ENCODE measurements at regions not wholly inside any gene's neighbourhood (a gene's known extent, or its start where the extent isn't known, plus 50 kb on each side); places are given as distances from the start of the nearest gene placed in this dataset.

- no peak overlapping the region for H2AFZ ChIP-seq (ENCODE audit: low read depth, low read length)
- no peaks in the 10 kb centered on the region for H3K9me3 ChIP-seq (ENCODE audit: low read length)
- no peak overlapping the region for H3K4me3 ChIP-seq (ENCODE audit: low read length)
- no peaks in the 10 kb centered on the region for H3K27me3 ChIP-seq (ENCODE audit: insufficient read depth, low read length)
- no peaks in the 10 kb centered on the region for H3K36me3 ChIP-seq (ENCODE audit: insufficient read depth, low read length)
- H3K4me1 ChIP-seq (ENCODE audit: insufficient read depth, low read length): no peaks in the 10 kb centered on the region
Measured at GRCh38 chr3:31370681-31371080, 162.0 kb upstream of the STT3B start.

GRCh38 chr3:31371484-31372177, 161.1 kb upstream of the STT3B start:
- Histone ChIP-seq H3K4me1 (ENCODE audit: insufficient read depth, low read length) (no peaks in the 10 kb centered on the region), H3K4me3 (ENCODE audit: low read length) (no peak overlapping the region), H2AFZ (ENCODE audit: low read depth, low read length) (no peak overlapping the region), H3K27me3 (ENCODE audit: insufficient read depth, low read length) (no peaks in the 10 kb centered on the region), H3K36me3 (ENCODE audit: insufficient read depth, low read length) (no peaks in the 10 kb centered on the region), H3K9me3 (ENCODE audit: low read length) (no peaks in the 10 kb centered on the region)

- no peak overlapping the region for H3K4me3 ChIP-seq (ENCODE audit: low read length)
- no peaks in the 10 kb centered on the region for H3K36me3 ChIP-seq (ENCODE audit: insufficient read depth, low read length)
- no peaks in the 10 kb centered on the region for H3K27me3 ChIP-seq (ENCODE audit: insufficient read depth, low read length)
- no peaks in the 10 kb centered on the region for H3K4me1 ChIP-seq (ENCODE audit: insufficient read depth, low read length)
- H2AFZ ChIP-seq (ENCODE audit: low read depth, low read length): no peak overlapping the region
- H3K9me3 ChIP-seq (ENCODE audit: low read length): no peaks in the 10 kb centered on the region
Measured at GRCh38 chr3:31373681-31374080, 159.0 kb upstream of the STT3B start.

- H3K36me3 ChIP-seq (ENCODE audit: insufficient read depth, low read length): no peaks in the 10 kb centered on the region
- no peaks in the 10 kb centered on the region for H3K9me3 ChIP-seq (ENCODE audit: low read length)
- no peak overlapping the region for H2AFZ ChIP-seq (ENCODE audit: low read depth, low read length)
- H3K4me3 ChIP-seq (ENCODE audit: low read length): no peak overlapping the region
- H3K4me1 ChIP-seq (ENCODE audit: insufficient read depth, low read length): no peaks in the 10 kb centered on the region
- no peaks in the 10 kb centered on the region for H3K27me3 ChIP-seq (ENCODE audit: insufficient read depth, low read length)
Measured at GRCh38 chr3:31377045-31377642, 155.6 kb upstream of the STT3B start.

- Histone ChIP-seq H3K9me3 (ENCODE audit: low read length) (no peaks in the 10 kb centered on the region), H3K4me3 (ENCODE audit: low read length) (no peak overlapping the region), H3K27me3 (ENCODE audit: insufficient read depth, low read length) (no peaks in the 10 kb centered on the region), H3K36me3 (ENCODE audit: insufficient read depth, low read length) (no peaks in the 10 kb centered on the region), H2AFZ (ENCODE audit: low read depth, low read length) (no peak overlapping the region), H3K4me1 (ENCODE audit: insufficient read depth, low read length) (no peaks in the 10 kb centered on the region)
Measured at GRCh38 chr3:31378231-31378630, 154.5 kb upstream of the STT3B start.

DNA sequence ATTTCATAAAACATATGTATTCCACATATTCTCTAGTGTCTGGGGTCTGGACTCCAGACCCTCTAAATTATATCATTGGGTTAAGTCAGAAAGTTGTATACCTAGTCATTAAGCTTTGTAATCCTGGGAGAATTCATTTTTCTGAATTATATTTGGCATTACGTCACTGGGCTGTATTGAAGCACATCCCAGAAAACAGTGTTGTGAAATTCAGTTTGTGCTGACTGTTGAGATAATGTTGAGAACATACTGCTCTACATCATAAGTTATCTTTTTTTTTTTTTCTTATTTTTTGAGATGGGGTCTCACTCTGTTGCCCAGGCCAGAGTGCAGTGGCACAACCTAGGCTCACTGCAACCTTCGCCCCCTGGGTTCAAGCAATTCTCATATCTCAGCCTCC, 153.1 kb upstream of the STT3B start:
- Histone ChIP-seq H3K4me1 (ENCODE audit: insufficient read depth, low read length) (no peaks in the 10 kb centered on the region), H3K4me3 (ENCODE audit: low read length) (no peak overlapping the region), H2AFZ (ENCODE audit: low read depth, low read length) (no peak overlapping the region), H3K36me3 (ENCODE audit: insufficient read depth, low read length) (no peaks in the 10 kb centered on the region), H3K9me3 (ENCODE audit: low read length) (no peaks in the 10 kb centered on the region), H3K27me3 (ENCODE audit: insufficient read depth, low read length) (no peaks in the 10 kb centered on the region)

DNA sequence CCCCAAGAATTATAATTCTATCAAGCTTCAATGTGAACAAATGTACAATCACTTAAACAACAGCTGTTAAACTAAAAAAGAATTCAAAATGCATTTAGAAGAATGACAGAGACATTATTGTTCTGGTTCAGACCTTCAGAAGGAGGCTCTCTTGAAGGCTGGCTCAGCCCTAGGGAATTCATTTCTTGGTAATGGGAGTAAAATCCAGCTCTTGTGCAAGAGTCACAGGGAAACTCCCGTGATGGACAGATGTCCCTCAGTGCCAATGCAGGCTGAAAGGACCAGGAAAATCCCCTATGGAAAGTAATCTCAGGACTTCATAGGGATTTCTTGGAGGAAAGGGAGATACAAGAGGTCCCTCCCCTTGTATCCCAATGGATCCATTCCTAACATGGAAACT, 149.9 kb upstream of the STT3B start:
- Histone ChIP-seq H3K4me1 (ENCODE audit: insufficient read depth, low read length) (no peaks in the 10 kb centered on the region), H3K36me3 (ENCODE audit: insufficient read depth, low read length) (no peaks in the 10 kb centered on the region), H2AFZ (ENCODE audit: low read depth, low read length) (no peak overlapping the region), H3K27me3 (ENCODE audit: insufficient read depth, low read length) (no peaks in the 10 kb centered on the region), H3K9me3 (ENCODE audit: low read length) (no peaks in the 10 kb centered on the region), H3K4me3 (ENCODE audit: low read length) (no peak overlapping the region)

DNA sequence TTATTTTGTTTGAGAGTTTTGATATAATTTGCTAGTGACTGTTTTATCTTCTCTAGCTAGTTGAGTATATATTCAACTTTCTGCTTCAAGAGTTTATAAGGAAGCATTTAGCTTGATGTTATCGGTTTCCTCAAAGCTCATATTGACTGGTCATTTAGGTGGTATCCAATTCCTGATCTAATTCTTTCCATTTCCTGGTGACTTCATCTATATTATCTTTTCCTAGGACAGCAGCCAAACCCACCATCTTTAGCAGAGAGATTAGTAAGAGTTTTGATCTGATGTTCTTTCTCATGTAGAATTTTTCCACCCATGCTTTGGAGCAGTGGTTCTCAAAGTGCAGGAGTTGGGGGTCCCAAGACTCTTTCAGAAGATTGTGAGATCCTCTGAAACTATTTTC, 148.6 kb upstream of the STT3B start:
- Histone ChIP-seq H2AFZ (ENCODE audit: low read depth, low read length) (no peak overlapping the region), H3K27me3 (ENCODE audit: insufficient read depth, low read length) (no peaks in the 10 kb centered on the region), H3K9me3 (ENCODE audit: low read length) (no peaks in the 10 kb centered on the region), H3K4me3 (ENCODE audit: low read length) (no peak overlapping the region), H3K4me1 (ENCODE audit: insufficient read depth, low read length) (no peaks in the 10 kb centered on the region), H3K36me3 (ENCODE audit: insufficient read depth, low read length) (no peaks in the 10 kb centered on the region)

DNA sequence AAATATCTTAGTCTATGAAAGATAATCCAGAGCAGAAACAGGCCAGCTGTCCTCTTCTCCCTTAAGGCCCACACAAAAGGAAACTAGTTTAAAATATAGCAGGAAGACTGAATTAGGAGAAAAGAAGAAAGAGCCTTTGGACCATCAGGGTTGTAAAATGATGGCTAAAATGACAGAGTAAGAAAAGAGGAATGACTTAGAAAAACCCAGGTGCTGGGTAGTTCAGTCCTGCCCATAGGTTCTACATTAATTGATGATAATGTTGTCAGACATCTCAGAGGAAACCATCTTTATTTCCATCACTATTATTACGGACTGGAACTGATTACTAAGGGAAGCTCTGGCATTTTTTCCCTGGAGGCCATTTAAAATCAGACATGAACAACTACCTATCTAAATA, 142.8 kb upstream of the STT3B start:
- Histone ChIP-seq H3K36me3 (ENCODE audit: insufficient read depth, low read length) (no peaks in the 10 kb centered on the region), H3K27me3 (ENCODE audit: insufficient read depth, low read length) (no peaks in the 10 kb centered on the region), H2AFZ (ENCODE audit: low read depth, low read length) (no peak overlapping the region), H3K9me3 (ENCODE audit: low read length) (no peaks in the 10 kb centered on the region), H3K4me3 (ENCODE audit: low read length) (no peak overlapping the region), H3K4me1 (ENCODE audit: insufficient read depth, low read length) (no peaks in the 10 kb centered on the region)

DNA sequence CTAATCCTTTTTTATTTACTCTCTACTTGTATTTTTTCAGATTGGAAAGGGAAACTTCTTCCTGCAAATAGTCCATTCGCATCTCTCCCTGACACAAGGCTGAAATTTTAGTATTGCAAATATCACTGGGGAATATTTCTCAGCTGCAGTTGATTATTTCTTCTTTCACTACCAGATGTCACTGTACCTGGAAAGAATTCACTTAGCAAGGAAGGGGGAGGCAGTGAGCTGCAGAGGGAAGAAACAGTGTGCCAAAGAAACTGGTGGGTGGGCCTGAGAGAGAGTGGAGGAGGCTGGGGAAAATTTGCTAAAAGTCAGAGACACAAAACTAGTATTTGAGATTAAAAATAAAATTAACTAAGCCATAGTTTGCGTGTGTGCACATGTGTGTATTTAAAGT, 142.3 kb upstream of the STT3B start:
- Histone ChIP-seq H3K9me3 (ENCODE audit: low read length) (no peaks in the 10 kb centered on the region), H3K4me1 (ENCODE audit: insufficient read depth, low read length) (no peaks in the 10 kb centered on the region), H3K27me3 (ENCODE audit: insufficient read depth, low read length) (no peaks in the 10 kb centered on the region), H3K36me3 (ENCODE audit: insufficient read depth, low read length) (no peaks in the 10 kb centered on the region), H3K4me3 (ENCODE audit: low read length) (no peak overlapping the region), H2AFZ (ENCODE audit: low read depth, low read length) (no peak overlapping the region)

DNA sequence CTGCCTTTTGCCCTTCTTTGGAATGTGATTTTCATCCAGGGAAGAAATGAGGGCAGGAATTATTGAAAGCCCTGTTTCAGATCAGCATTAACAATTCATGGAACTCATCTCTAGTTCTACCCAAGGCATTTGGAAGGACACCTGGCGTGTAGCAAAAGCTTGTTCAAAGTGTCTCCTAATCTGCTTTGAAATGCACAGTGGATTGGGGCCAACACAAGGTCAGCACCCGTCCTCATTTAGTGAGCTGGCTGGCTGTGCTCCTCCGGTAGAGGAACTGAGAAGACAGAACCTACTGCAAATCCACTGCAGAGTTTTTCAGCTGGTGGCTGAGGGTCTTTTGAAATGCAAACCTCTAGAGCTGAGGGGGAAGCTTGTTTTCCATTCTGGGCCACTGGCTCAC, 141.6 kb upstream of the STT3B start:
- Histone ChIP-seq H2AFZ (ENCODE audit: low read depth, low read length) (no peak overlapping the region), H3K27me3 (ENCODE audit: insufficient read depth, low read length) (no peaks in the 10 kb centered on the region), H3K4me3 (ENCODE audit: low read length) (no peak overlapping the region), H3K36me3 (ENCODE audit: insufficient read depth, low read length) (no peaks in the 10 kb centered on the region), H3K4me1 (ENCODE audit: insufficient read depth, low read length) (no peaks in the 10 kb centered on the region), H3K9me3 (ENCODE audit: low read length) (no peaks in the 10 kb centered on the region)

DNA sequence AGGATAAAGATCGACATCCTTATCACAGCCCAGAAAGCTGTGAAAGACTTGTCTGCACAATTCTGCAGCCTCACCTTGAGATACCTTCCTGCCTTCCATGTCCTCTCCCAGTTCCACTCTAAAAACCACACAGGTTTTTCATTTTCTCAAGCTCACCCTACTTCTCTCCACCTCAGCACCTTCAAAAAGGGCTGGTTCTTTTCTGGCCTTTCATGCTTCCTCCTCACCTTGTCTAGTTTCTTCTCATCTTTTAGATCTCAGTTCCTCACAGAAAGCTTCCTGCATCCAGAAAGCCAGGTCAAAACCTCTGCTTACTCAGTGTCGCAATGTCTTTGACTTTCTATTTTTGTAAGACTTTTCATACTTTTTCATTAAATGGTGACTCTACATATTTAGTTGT, 140.2 kb upstream of the STT3B start:
- Histone ChIP-seq H3K36me3 (ENCODE audit: insufficient read depth, low read length) (no peaks in the 10 kb centered on the region), H3K27me3 (ENCODE audit: insufficient read depth, low read length) (no peaks in the 10 kb centered on the region), H2AFZ (ENCODE audit: low read depth, low read length) (no peak overlapping the region), H3K9me3 (ENCODE audit: low read length) (no peaks in the 10 kb centered on the region), H3K4me3 (ENCODE audit: low read length) (no peak overlapping the region), H3K4me1 (ENCODE audit: insufficient read depth, low read length) (no peaks in the 10 kb centered on the region)

- Histone ChIP-seq H2AFZ (ENCODE audit: low read depth, low read length) (no peak overlapping the region), H3K27me3 (ENCODE audit: insufficient read depth, low read length) (no peaks in the 10 kb centered on the region), H3K9me3 (ENCODE audit: low read length) (no peaks in the 10 kb centered on the region), H3K4me3 (ENCODE audit: low read length) (no peak overlapping the region), H3K4me1 (ENCODE audit: insufficient read depth, low read length) (peaks cover 3% of the 10 kb centered on the region), H3K36me3 (ENCODE audit: insufficient read depth, low read length) (no peaks in the 10 kb centered on the region)
Measured at GRCh38 chr3:31399271-31399670, 133.5 kb upstream of the STT3B start.

- H3K4me1 ChIP-seq (ENCODE audit: insufficient read depth, low read length): peaks cover 3% of the 10 kb centered on the region
- H3K36me3 ChIP-seq (ENCODE audit: insufficient read depth, low read length): no peaks in the 10 kb centered on the region
- no peaks in the 10 kb centered on the region for H3K27me3 ChIP-seq (ENCODE audit: insufficient read depth, low read length)
- no peaks in the 10 kb centered on the region for H3K9me3 ChIP-seq (ENCODE audit: low read length)
- no peak overlapping the region for H2AFZ ChIP-seq (ENCODE audit: low read depth, low read length)
- H3K4me3 ChIP-seq (ENCODE audit: low read length): no peak overlapping the region
Measured at GRCh38 chr3:31402117-31402516, 130.6 kb upstream of the STT3B start.

Measured in neuron (in vitro differentiated cells).